Activated naive CD8-positive, alpha-beta T cell treated with anti-CD3 and anti-CD28 coated beads for 36 hours (primary cell): ENCODE measurements at regions not wholly inside any gene's neighbourhood (a gene's known extent, or its start where the extent isn't known, plus 50 kb on each side); places are given as distances from the start of the nearest gene placed in this dataset.
"Not testable (repeated sequence)": the region's sequence is repeated elsewhere in the genome, so short reads cannot be mapped to it uniquely, and the experiment has no call there.

Experiments
- DNase-seq: peaks from one replicate; pipeline ENCODE4 v3.0.0; 2021
- H3K27ac Mint-ChIP-seq: one replicate; pipeline ENCODE4 v1.8.0; 2022; ENCODE audit warnings: mild to moderate bottlenecking, moderate library complexity, mixed read lengths
- H3K27me3 Mint-ChIP-seq: one replicate; pipeline ENCODE4 v1.8.0; 2022; ENCODE audit warnings: mild to moderate bottlenecking, mixed read lengths
- H3K36me3 Mint-ChIP-seq: one replicate; pipeline ENCODE4 v1.8.0; 2021; ENCODE audit warnings: mild to moderate bottlenecking, mixed read lengths
- H3K4me1 Mint-ChIP-seq: one replicate; pipeline ENCODE4 v1.8.0; 2021; ENCODE audit warnings: mixed read lengths
- H3K4me3 Mint-ChIP-seq: one replicate; pipeline ENCODE4 v1.8.0; 2022; ENCODE audit warnings: mild to moderate bottlenecking, moderate library complexity, mixed read lengths
- H3K9me3 Mint-ChIP-seq: one replicate; pipeline ENCODE4 v1.8.0; 2022; ENCODE audit warnings: mixed read lengths

DNA sequence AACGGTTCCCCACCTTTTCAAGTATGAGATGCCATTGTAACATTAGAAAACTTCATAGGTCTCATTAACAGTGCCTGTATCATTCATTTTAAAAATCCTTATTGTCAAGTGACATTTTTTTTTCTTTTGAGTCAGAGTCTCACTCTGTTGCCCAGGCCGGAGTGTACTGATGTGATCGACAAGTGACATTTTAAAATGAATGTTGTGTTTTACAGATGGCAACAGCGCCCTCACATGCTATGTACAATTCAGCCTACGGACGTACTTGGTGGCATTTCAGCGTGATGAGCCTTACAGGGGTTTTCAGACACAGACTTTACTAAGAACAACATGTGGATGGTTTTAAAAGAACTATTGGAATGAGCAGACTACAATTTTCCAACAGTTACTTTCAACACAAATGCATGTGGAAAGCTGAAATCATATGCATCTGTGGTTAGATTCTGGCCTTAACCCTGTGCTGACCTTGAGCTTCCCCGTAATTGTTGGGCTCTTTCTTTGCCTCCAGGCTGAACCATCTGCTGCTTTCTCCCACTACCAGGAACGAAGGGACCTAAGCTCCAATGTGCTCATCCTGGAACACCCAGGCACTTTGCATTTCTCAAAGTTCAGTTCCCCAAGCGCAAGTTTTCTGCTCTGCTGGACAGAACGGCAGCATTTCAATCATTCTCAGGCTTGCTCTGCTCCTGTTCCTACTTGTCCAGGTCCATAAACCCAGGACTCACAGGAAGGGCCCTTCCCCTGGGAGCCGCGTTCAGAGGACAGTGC lies 119.9 kb upstream of the NDUFV2 start:
- Mint-ChIP-seq H3K27me3 (no peaks in the 10 kb centered on the region), H3K4me3 (no peak overlapping the region), H3K4me1 (no peaks in the 10 kb centered on the region), H3K9me3 (no peaks in the 10 kb centered on the region), H3K27ac (no peak overlapping the region), H3K36me3 (no peaks in the 10 kb centered on the region)
- no peak for DNase-seq

DNA sequence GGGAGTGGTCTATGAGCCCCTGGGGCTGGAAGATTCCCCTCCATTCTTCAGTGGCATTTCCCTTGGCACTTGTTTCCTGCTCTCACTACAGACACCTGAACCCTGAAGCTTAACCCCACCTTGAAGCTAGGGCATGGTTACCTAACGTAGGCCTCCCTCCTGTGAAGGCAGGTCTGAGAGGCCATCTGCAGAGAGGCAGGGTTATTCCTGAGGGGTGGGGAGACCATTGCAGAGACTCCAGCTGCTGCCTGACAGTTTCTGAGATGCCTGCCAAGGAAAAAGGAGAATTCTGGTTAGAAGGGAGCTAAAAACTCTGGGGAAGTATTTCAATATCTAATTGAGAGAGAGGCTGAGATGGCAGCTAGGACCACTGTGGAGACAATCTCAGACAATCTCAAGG lies 119.3 kb upstream of the NDUFV2 start:
- Mint-ChIP-seq H3K36me3 (no peaks in the 10 kb centered on the region), H3K4me3 (no peak overlapping the region), H3K27me3 (no peaks in the 10 kb centered on the region), H3K27ac (no peak overlapping the region), H3K4me1 (peaks cover under 1% of the 10 kb centered on the region), H3K9me3 (no peaks in the 10 kb centered on the region)
- DNase-seq = no peak

GRCh38 chr18:8984131-8984721 lies 118.3 kb upstream of the NDUFV2 start:
- H3K4me3 Mint-ChIP-seq = no peak overlapping the region
- H3K27me3 Mint-ChIP-seq = no peaks in the 10 kb centered on the region
- H3K36me3 Mint-ChIP-seq = no peaks in the 10 kb centered on the region
- H3K9me3 Mint-ChIP-seq = no peaks in the 10 kb centered on the region
- DNase-seq = no peak
- H3K4me1 Mint-ChIP-seq = peaks cover 1% of the 10 kb centered on the region
- H3K27ac Mint-ChIP-seq = no peak overlapping the region

DNA sequence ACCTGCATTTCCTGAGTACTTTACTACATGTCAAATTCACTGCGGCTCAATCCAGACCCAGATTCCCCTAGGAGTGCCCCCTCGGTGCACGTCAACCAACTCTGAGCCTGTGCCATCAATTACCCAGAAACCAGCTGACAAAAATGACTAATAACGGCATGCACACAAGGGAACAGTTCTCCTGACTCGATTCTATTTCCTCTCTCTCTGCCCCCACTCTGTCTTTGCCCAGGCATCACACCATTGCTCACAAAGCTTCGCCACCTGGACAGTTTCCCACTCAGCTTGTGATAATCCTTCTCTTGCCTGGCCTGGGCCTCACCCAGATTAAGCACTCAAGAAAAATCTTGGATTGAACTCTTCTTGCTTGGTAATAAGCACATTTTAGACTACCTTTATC lies 115.3 kb upstream of the NDUFV2 start:
- DNase-seq = no peak
- no peak overlapping the region for H3K27ac Mint-ChIP-seq
- H3K27me3 Mint-ChIP-seq = peaks cover 6% of the 10 kb centered on the region
- no peaks in the 10 kb centered on the region for H3K36me3 Mint-ChIP-seq
- H3K4me1 Mint-ChIP-seq = peaks cover 1% of the 10 kb centered on the region
- no peaks in the 10 kb centered on the region for H3K9me3 Mint-ChIP-seq
- no peak overlapping the region for H3K4me3 Mint-ChIP-seq

DNA sequence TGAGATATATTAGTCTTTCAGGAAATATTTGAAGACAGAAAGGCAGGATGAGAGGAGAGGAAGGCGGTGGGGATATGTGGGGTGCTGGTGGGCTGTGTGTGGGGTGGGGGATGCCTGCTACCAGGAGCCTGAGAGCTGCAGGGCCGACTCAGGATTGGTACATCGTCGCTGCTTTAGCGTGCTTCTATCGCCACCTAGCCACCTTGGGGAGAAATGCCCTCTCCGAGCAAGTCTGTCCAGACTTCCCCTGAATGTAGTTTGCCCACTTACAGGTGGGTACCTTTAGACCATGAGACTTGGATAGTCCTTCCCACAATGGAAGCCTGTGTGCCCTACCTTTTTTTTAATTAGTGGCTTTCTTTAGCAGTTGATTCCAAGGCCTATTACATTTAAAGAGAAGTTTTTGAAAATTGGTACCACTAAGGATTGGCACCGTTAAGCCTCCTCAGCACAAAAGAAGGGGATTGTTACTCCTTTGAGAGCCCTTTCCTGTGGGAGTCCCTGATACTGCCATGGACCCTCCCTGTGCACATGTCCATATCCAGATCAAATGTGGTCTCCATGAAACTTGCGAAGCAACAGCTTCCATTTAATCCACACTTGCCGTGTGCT lies 114.1 kb upstream of the NDUFV2 start:
- peaks cover 1% of the 10 kb centered on the region for H3K4me1 Mint-ChIP-seq
- no peak overlapping the region for H3K27ac Mint-ChIP-seq
- H3K36me3 Mint-ChIP-seq = no peaks in the 10 kb centered on the region

GRCh38 chr18:8989017-8989416 lies 113.5 kb upstream of the NDUFV2 start:
- Mint-ChIP-seq H3K9me3 (no peaks in the 10 kb centered on the region), H3K4me1 (peaks cover 1% of the 10 kb centered on the region), H3K36me3 (no peaks in the 10 kb centered on the region), H3K4me3 (no peak overlapping the region), H3K27ac (no peak overlapping the region), H3K27me3 (peaks cover 12% of the 10 kb centered on the region)
- DNase-seq = no peak

More for the DNA sequence above, 114.1 kb upstream of the NDUFV2 start:
- peak; percentile 45 for DNase-seq
- no peak overlapping the region for H3K4me3 Mint-ChIP-seq
- H3K27me3 Mint-ChIP-seq = peaks cover 11% of the 10 kb centered on the region
- H3K9me3 Mint-ChIP-seq = no peaks in the 10 kb centered on the region

DNA sequence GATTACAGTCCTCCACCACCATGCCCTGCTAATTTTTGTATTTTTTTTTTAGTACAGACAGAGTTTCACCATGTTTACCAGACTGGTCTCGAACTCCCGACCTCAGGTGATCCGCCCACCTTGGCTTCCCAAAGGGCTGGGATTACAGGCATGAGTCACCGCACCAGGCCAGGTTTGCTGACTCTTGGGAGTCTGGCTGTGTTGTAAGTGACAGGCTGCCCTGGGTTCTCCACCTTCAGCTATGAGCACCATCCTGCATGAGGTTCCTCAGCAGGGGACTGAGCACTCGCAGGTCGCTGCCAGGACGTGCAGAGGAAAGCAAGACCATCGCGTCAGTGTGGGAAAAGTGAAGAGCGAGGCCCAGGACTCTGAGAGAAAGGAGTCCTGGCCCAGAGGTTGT lies 112.6 kb upstream of the NDUFV2 start:
- Mint-ChIP-seq H3K27ac (no peak overlapping the region), H3K27me3 (peaks cover 12% of the 10 kb centered on the region), H3K4me1 (peaks cover 1% of the 10 kb centered on the region), H3K9me3 (no peaks in the 10 kb centered on the region), H3K4me3 (no peak overlapping the region), H3K36me3 (no peaks in the 10 kb centered on the region)
- DNase-seq = no peak

GRCh38 chr18:8990276-8991031 lies 112.0 kb upstream of the NDUFV2 start:
- no peak for DNase-seq
- Mint-ChIP-seq H3K27me3 (peaks cover 12% of the 10 kb centered on the region), H3K4me1 (peaks cover 1% of the 10 kb centered on the region), H3K4me3 (no peak overlapping the region), H3K9me3 (no peaks in the 10 kb centered on the region), H3K27ac (no peak overlapping the region), H3K36me3 (no peaks in the 10 kb centered on the region)

GRCh38 chr18:8991155-8991554 lies 111.3 kb upstream of the NDUFV2 start:
- Mint-ChIP-seq H3K36me3 (no peaks in the 10 kb centered on the region), H3K4me1 (peaks cover 1% of the 10 kb centered on the region), H3K27ac (no peak overlapping the region), H3K27me3 (peaks cover 12% of the 10 kb centered on the region), H3K4me3 (no peak overlapping the region), H3K9me3 (no peaks in the 10 kb centered on the region)
- no peak for DNase-seq

GRCh38 chr18:8992500-8992899 lies 110.0 kb upstream of the NDUFV2 start:
- not testable (repeated sequence) for H3K9me3 Mint-ChIP-seq, DNase-seq, H3K4me1 Mint-ChIP-seq, H3K4me3 Mint-ChIP-seq, H3K27ac Mint-ChIP-seq, H3K36me3 Mint-ChIP-seq
- H3K27me3 Mint-ChIP-seq = peaks cover 12% of the 10 kb centered on the region

DNA sequence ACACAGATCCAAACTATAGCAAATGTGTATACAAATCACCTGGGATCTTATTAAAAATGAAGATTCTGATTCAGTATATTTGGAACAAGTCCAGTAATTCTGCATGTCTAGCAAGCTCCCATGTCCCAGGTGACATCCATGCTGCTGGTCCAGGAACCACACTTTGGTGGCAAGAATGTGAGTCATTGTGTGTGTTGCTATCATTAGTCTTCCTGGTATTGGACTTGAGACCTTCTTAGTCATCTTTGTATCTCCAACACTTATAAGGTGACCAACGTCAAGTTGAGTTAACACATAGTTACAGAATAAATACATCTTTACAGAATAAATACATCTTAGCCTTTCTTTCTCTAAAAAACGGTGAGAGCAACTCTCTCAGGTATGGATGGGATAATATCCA lies 107.9 kb upstream of the NDUFV2 start:
- H3K27ac Mint-ChIP-seq = no peak overlapping the region
- H3K4me1 Mint-ChIP-seq = no peaks in the 10 kb centered on the region
- DNase-seq = no peak
- H3K9me3 Mint-ChIP-seq = no peaks in the 10 kb centered on the region
- H3K4me3 Mint-ChIP-seq = no peak overlapping the region
- peaks cover 17% of the 10 kb centered on the region for H3K27me3 Mint-ChIP-seq
- no peaks in the 10 kb centered on the region for H3K36me3 Mint-ChIP-seq

DNA sequence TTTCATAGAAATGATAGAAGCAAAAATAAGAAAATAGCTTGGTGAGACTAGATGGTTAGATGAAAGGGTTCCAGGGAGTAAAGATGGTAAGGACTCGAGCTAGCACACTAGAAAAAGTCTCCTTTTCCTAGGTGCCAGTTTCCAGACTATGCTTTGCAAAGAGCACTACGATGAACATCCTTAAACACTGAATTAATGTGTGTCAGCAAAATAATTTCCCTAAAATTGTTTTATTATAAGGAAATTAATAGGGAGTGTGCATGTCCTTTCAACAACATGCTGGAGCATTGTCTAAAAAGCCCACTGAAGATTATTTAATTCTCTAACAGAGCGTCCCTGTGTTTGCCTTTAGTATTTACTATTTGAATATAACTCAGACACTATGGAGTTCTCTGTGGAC lies 107.4 kb upstream of the NDUFV2 start:
- H3K4me1 Mint-ChIP-seq = no peaks in the 10 kb centered on the region
- DNase-seq = no peak
- no peak overlapping the region for H3K4me3 Mint-ChIP-seq
- no peaks in the 10 kb centered on the region for H3K9me3 Mint-ChIP-seq
- H3K27me3 Mint-ChIP-seq = peaks cover 14% of the 10 kb centered on the region
- H3K27ac Mint-ChIP-seq = no peak overlapping the region
- no peaks in the 10 kb centered on the region for H3K36me3 Mint-ChIP-seq

DNA sequence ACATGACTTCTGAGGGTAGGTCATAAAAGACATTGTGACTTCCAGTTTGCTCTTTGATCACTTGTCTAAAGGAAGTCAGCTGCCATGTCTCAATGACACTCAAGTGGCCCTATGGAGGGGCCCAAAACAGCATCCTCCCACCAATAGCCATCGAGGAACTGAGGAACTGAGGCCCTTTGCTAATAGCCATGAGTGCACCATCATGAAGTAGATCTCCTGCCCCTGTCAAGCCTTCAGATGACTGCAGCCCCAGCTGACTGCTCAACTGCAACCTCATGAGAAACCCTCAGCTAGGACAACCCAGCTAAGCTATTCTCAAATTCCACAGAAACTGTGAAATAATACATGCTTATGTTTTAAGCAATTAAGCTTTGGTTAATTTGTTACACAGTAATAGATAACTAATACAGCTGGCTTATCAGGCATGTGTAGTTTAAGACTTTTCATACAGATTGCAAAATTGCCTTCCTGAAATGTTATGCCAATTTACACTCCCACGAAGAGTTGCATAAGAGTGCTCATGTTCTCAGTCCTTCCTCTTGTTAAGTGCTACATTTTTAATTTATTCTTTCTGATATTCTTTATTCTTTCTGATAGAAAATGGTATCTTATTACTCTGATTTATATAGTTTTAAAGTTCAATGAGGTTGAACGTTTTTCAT lies 105.6 kb upstream of the NDUFV2 start:
- DNase-seq = no peak
- Mint-ChIP-seq H3K4me1 (no peaks in the 10 kb centered on the region), H3K27me3 (peaks cover 20% of the 10 kb centered on the region)

DNA sequence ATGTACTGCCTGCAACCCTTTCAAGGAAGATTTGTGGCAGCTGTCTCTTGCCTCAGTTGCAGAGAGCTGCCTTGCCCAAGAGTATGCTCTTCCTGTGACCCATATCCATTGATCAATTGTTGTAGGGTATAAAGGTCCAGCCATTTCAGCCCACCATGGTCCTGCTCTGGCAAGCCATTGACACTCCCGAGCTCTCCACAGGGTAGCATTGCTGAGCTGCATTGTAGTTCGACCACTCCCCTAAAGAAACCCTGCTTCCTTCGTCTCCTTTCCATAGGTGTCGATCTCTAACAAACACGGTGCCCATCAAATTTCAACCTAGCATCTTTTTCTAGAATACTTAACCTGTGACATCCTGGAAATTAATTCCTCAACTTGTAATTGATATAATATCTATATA lies 104.9 kb upstream of the NDUFV2 start:
- H3K4me3 Mint-ChIP-seq = no peak overlapping the region
- no peak for DNase-seq
- H3K9me3 Mint-ChIP-seq = peaks cover 5% of the 10 kb centered on the region
- H3K4me1 Mint-ChIP-seq = no peaks in the 10 kb centered on the region
- no peaks in the 10 kb centered on the region for H3K36me3 Mint-ChIP-seq
- H3K27me3 Mint-ChIP-seq = peaks cover 27% of the 10 kb centered on the region
- no peak overlapping the region for H3K27ac Mint-ChIP-seq

More for the DNA sequence above, 105.6 kb upstream of the NDUFV2 start:
- H3K27ac Mint-ChIP-seq = no peak overlapping the region
- H3K36me3 Mint-ChIP-seq = no peaks in the 10 kb centered on the region
- H3K9me3 Mint-ChIP-seq = no peaks in the 10 kb centered on the region
- no peak overlapping the region for H3K4me3 Mint-ChIP-seq
